SK-N-MC (cell line): ENCODE measurements at regions not wholly inside any gene's neighbourhood (a gene's known extent, or its start where the extent isn't known, plus 50 kb on each side); places are given as distances from the start of the nearest gene placed in this dataset.

Experiments used
- DNase-seq: peaks from one replicate; pipeline ENCODE4 v3.0.0-alpha.2; 2011; ENCODE audit warnings: low read depth, low spot score
- H3K27ac ChIP-seq: fragments of 200-600 bp; sonication (generic); 2 replicates; pipeline ENCODE4 v1.5.1; 2016; ENCODE audit warnings: mixed run types
- H3K36me3 ChIP-seq: fragments of 200-600 bp; sonication (generic); 2 replicates; pipeline ENCODE4 v1.6.1; 2017; ENCODE audit warnings: antibody characterized with exemption, low read length, mixed read lengths; ENCODE audit not compliant: insufficient read depth
- H3K4me3 ChIP-seq: fragments of 200-600 bp; sonication (generic); 2 replicates; pipeline ENCODE4 v1.5.1; 2016
- H3K9ac ChIP-seq: fragments of 200-600 bp; sonication (generic); 2 replicates; pipeline ENCODE4 v1.8.0; 2017; ENCODE audit warnings: mixed run types, mixed read lengths; ENCODE audit not compliant: insufficient read length
- H3K9me3 ChIP-seq: fragments of 200-600 bp; sonication (generic); 2 replicates; pipeline ENCODE4 v1.6.1; 2017; ENCODE audit warnings: low read depth, mild to moderate bottlenecking, antibody characterized with exemption, low read length, moderate library complexity, mixed read lengths
- EZH2 ChIP-seq: fragments of 200-600 bp; sonication (generic); IDR thresholded peaks from one replicate; pipeline ENCODE4 v1.6.1; 2017; ENCODE audit warnings: antibody characterized with exemption
- FOXP2 ChIP-seq: optimal IDR thresholded peaks from 2 replicates; pipeline ENCODE3; 2011; ENCODE audit warnings: mild to moderate bottlenecking, moderate library complexity; ENCODE audit not compliant: insufficient read depth; ENCODE audit errors: extremely low read length, control extremely low read depth
- POLR2AphosphoS5 ChIP-seq: IDR thresholded peaks from 2 replicates; pipeline ENCODE4 v1.6.1; 2012; ENCODE audit warnings: mild to moderate bottlenecking, low read depth, low read length, borderline replicate concordance

DNA sequence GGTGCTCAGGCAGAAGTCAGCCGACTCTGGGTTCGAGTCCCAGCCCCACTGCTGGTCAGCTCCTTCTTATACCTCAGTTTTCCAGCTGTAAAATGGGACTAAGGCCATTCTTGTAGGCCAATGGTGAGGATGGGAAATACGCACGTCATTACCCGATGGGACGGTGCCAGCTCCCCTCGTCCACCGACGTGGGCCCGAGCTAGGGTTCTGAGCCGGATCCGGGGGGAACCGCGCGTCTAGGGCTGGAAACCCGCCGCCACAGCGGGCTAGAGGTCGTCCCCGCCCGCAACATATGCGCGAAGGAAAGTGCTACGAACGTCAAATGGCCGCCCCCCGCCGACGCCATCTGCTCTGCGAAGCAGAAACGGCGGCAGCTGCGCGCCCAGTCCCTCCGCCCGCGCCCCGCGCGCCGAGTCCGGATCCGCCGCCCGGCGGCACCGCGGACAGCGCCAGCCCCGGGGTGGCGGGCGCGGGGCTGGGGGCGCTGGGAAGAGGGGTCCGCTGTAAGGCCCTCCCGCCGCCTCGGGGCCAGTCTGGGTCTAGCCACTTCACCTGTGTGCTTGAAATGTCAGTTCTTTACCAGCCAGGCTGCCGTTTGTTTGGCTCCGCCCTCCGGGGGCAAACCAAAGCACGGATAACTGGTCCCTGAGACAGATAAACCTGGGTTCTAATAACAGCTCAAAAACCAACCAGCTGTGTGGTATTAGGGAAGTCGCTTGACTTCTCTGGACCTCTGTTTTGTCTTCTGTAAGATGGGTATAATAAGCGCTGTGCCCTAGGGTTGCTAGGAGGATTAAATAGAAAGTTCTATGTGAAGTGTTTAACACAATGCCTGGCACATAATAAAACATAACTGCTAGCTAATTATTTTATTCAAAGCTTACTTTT is 103.5 kb upstream of the RCN1 start:
- H3K9ac ChIP-seq = no peak overlapping the region
- no peak for DNase-seq
- H3K4me3 ChIP-seq = no peak overlapping the region
- H3K27ac ChIP-seq = no peak overlapping the region
- no peaks in the 10 kb centered on the region for H3K36me3 ChIP-seq
- no peaks in the 10 kb centered on the region for H3K9me3 ChIP-seq
- TF ChIP-seq FOXP2 (no peak), POLR2AphosphoS5 (no peak), EZH2 (no peak)

DNA sequence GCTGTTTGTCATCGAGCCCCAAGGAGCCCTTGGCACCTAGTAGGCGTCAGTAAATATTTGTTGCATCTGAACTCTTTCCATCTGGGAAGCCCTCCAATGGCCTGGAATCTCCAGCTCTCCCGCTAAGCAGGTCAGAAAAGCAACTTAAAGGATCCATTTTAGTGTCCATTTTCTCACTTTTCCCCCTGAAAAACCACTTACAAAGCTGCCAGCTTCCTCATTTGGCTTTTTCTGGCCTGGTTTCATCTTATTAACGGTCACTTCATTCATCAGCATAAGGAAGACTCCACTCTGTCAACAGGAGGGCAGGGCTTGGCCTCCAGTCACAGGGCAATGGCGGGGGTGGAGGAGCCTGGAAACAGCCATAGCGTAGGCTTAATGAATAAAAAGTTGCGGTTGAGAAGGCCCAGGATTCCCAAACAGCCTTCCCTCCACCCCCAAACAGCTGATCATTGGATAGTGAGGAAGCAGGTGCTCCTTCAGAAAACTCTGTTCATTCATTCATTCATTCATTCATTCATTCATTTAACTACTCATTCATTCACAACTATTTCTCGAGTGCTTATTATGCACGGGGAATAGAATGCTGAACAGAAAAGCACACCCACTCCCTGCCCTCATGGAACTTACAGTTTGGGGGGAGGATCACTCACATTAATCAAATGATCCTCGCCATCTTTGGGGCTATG is 104.5 kb upstream of the RCN1 start:
- TF ChIP-seq EZH2 = no peak
- no peak for TF ChIP-seq POLR2AphosphoS5
- no peak for TF ChIP-seq FOXP2
- Histone ChIP-seq H3K4me3 (no peak overlapping the region), H3K9me3 (no peaks in the 10 kb centered on the region), H3K9ac (no peak overlapping the region), H3K27ac (no peak overlapping the region), H3K36me3 (no peaks in the 10 kb centered on the region)
- DNase-seq = no peak

DNA sequence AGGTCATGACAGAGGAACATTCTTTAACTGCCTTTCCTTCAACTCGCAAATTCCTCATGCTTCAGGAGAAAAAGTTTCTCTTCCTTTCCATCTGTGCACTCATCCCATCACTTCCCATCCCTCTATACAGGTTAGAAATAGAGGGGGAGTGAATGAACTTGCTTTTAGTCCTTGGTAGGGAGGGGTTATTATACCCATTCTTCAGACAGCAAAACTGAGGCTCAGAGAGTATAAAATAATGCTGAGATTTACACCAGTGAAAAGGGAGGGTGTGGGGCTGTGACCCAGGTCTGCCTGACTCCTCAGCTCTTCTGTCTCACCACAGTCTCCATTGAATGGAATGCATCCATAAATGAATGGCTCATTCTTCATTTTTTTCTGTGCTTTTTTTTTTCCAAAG is 109.4 kb upstream of the RCN1 start:
- Histone ChIP-seq H3K9ac (no peak overlapping the region), H3K27ac (no peak overlapping the region)
- no peak for DNase-seq

DNA sequence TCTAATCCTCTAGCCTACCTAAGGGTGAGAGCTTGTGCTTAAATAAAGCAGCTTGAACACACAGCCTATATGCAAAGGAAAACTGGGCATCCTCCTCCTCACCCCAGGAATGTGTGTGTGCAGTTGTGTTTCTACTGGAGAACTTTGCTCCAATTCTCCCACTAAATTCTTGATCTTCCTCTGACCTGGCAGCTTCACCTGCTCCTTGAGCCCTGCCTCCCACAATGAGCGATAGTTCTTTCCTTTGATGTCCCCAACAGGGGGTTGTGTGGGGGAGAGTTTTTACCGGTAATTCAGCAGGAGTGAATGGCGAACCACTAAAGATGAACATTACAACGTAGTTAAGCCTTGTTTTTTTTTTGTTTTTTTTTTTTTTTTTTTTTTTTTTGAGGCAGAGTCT is 113.5 kb upstream of the RCN1 start:
- no peaks in the 10 kb centered on the region for H3K36me3 ChIP-seq
- no peak overlapping the region for H3K9ac ChIP-seq
- DNase-seq = no peak
- TF ChIP-seq FOXP2 (no peak), EZH2 (no peak), POLR2AphosphoS5 (no peak)
- H3K9me3 ChIP-seq = no peaks in the 10 kb centered on the region
- no peak overlapping the region for H3K4me3 ChIP-seq
- H3K27ac ChIP-seq = no peak overlapping the region

More for the DNA sequence above, 109.4 kb upstream of the RCN1 start:
- TF ChIP-seq FOXP2 = no peak
- Histone ChIP-seq H3K36me3 (no peaks in the 10 kb centered on the region), H3K9me3 (no peaks in the 10 kb centered on the region), H3K4me3 (no peak overlapping the region)

DNA sequence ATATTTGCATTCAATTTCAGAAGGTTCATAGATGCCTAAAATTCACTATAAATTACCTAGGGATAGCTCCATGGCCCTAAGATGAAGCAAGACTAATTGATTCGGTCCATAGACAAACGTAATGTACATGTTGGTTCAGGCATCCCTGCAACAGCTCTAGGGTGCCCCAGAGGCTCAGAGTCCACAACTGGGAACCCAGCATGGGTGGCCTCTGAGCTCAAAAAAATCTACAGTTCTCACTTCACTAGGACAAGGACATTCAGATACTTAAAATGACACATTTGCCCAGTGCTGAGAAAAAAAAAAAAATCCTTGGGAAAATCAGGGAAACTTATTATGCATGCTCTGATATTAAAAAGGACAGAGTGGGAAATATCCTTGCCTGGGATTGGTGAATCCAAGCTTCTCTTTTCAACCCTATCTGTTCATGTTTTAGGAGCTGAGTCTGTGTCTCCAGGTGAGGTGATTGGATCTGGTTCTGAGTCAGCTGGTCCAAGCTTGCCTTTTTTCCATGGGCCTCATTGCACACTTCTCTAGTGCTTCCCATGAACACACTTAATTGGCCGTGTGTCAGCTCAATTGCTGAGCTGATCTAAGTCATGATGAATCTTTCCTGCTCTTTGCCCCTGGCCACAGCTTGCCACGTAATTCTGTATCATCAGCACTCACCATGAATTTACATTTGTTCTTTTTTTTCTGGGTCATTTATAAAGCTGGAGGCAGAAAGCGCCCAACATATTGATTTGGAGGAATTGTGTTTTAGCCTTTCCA is 116.3 kb upstream of the RCN1 start:
- no peak for TF ChIP-seq POLR2AphosphoS5
- no peak for TF ChIP-seq EZH2
- TF ChIP-seq FOXP2 = no peak
- DNase-seq = no peak
- Histone ChIP-seq H3K36me3 (no peaks in the 10 kb centered on the region), H3K9me3 (no peaks in the 10 kb centered on the region), H3K9ac (no peak overlapping the region), H3K27ac (no peak overlapping the region), H3K4me3 (no peak overlapping the region)

DNA sequence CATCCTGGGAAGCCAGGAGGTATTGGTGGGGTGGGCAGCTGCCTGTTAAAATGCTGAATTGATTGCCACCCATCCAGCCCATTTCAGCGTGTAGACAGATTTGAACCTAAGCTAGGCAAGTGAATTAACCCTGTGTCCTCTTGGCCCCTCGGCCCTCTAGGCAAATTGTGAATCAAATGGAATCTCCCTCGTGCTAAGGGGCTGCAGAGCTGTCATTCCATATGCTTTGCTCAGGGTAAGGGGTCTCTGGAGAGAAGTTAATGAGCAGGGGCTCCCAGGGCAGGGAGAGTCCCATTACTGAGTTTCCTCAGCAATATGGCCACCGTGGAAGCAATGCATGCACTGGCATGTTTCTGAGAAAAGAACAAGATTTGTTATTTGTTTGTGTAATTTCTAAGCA is 117.7 kb upstream of the RCN1 start:
- TF ChIP-seq FOXP2 (no peak), EZH2 (no peak), POLR2AphosphoS5 (no peak)
- no peaks in the 10 kb centered on the region for H3K9me3 ChIP-seq
- H3K4me3 ChIP-seq = no peak overlapping the region
- no peak overlapping the region for H3K9ac ChIP-seq
- no peak for DNase-seq
- H3K36me3 ChIP-seq = no peaks in the 10 kb centered on the region
- H3K27ac ChIP-seq = no peak overlapping the region

DNA sequence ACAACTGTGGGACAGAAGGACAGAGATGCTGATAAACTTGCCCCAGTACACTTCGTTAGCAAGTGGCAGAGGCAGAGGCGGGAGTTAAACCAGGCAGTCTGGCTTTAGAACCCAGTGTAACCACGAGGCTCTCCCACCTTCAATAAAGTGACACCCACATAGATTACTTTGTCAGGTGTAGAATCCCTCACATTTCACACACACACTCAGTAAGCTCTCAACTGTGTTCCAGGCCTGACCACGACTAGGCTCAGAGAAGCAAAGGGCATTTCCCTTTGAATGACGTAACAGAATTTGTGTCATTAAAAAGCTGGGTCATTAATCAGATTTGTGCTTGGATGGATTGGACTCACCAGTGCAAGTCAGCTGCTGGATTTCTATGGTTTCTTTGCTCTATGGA is 118.3 kb upstream of the RCN1 start:
- Histone ChIP-seq H3K27ac (no peak overlapping the region), H3K9ac (no peak overlapping the region), H3K9me3 (no peaks in the 10 kb centered on the region), H3K36me3 (no peaks in the 10 kb centered on the region), H3K4me3 (no peak overlapping the region)
- no peak for DNase-seq
- no peak for TF ChIP-seq EZH2
- TF ChIP-seq POLR2AphosphoS5 = no peak

DNA sequence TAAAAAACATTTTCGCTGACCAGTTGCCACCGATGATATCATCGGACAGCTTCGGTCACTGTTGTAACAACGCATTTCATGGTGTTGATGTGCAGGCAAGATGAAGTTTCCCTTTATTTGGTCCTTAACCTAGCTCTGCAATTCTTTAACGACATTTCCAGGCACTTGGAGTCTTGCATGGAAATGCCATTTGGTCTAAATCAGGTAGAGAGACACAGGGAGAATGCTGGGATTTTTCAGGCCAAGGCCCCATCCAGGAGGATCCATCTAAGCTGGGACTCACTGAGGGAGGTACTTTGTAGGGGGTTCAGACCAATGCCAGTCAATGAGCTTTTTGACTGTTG is 121.5 kb upstream of the RCN1 start:
- Histone ChIP-seq H3K27ac (no peak overlapping the region), H3K9me3 (no peaks in the 10 kb centered on the region), H3K9ac (no peak overlapping the region), H3K4me3 (no peak overlapping the region), H3K36me3 (no peaks in the 10 kb centered on the region)
- no peak for DNase-seq
- TF ChIP-seq FOXP2 (no peak), POLR2AphosphoS5 (no peak), EZH2 (no peak)
